HL-60/S4 (cell line): ENCODE measurements at regions not wholly inside any gene's neighbourhood (a gene's known extent, or its start where the extent isn't known, plus 50 kb on each side); places are given as distances from the start of the nearest gene placed in this dataset.

Experiments
- in situ Hi-C: fragments of 300-500 bp; cut with MboI; formaldehyde crosslinking; loops from 2 replicates; pipeline ENCODE4 v1.14.3; 2022; ENCODE audit warnings: low sequenced_read_pairs

- in situ Hi-C loops = no loop called here
These were observed 245.3 kb upstream of the FOXQ1 start for GRCh38 chr6:1066449-1067090.

DNA sequence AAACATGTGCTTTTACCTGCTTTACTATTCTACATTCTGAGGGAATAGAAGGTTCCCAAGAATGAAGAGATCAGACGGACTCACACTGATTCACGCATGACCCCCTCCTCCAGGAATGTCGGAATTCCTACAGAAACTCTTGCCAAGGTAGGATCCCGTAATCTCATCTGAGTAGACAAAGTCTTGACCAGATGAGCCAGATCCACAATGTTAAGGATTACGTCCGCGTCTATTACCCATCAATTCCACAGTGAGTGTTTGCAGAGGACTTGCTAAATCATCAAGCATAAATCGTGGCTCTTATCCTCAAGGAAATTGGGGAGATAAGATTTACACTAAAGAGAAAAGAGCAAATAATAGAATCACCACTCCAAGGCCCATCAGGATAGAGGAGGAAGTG is 245.9 kb upstream of the FOXQ1 start:
- in situ Hi-C loops = no loop called here

GRCh38 chr6:1063671-1064355 is 248.1 kb upstream of the FOXQ1 start:
- in situ Hi-C loops = no loop called here

DNA sequence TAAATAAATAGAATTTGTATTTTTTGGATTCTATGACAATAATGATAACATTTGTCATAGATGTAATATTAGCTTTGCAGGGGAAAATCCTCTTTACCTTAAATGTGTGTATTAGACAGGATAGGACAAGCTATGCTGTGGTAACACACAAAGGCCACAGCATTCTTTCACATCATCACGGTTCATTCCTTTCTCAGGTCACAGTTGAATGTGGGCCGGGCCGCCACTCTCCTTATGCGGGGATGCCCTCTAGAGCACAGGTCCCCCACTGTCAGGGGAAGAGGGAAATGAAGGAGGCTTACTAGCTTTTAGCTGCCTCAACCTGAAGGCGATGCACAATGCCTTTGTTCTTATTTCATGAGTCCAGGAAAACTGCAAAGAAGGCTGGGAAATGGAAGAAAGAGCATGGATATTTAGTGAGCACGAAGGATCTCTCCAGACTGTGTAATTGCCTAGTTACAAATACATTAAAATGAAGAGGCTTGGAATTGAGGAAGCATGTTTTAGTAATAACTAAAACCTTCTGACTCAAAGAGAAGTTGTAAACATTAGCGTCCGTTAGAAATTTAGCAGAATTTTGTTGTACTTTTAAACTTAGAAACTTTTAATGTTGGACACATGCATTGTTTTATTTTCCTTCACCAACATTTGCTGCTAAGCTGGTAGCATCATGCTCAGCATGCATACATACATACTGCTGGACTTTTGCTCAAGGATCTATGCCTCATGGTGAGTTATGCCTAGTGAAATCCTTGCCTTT is 248.9 kb upstream of the FOXQ1 start:
- in situ Hi-C loops = no loop called here

DNA sequence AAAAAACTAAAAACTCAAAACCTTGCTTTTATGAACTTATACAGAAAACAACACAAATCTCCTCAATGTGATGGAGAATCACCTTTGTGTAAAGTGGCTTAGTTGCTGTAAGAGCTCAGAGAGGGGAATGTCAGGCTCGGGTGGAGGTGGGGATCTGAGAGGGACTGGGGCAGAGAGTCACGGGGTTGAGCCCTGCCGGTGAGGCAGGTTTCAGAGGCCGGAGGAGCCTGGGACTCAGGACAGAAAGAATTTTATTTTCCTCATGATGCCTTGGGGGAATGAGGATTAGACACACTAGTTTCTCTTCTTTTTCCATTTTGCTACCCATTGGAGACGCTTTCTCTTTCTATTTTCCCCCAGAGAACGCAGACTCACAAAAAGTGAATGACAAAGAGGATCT is 252.3 kb upstream of the FOXQ1 start:
- in situ Hi-C loops = no loop called here

- in situ Hi-C loops = no loop called here
These were observed 254.3 kb upstream of the FOXQ1 start for GRCh38 chr6:1057490-1058135.

DNA sequence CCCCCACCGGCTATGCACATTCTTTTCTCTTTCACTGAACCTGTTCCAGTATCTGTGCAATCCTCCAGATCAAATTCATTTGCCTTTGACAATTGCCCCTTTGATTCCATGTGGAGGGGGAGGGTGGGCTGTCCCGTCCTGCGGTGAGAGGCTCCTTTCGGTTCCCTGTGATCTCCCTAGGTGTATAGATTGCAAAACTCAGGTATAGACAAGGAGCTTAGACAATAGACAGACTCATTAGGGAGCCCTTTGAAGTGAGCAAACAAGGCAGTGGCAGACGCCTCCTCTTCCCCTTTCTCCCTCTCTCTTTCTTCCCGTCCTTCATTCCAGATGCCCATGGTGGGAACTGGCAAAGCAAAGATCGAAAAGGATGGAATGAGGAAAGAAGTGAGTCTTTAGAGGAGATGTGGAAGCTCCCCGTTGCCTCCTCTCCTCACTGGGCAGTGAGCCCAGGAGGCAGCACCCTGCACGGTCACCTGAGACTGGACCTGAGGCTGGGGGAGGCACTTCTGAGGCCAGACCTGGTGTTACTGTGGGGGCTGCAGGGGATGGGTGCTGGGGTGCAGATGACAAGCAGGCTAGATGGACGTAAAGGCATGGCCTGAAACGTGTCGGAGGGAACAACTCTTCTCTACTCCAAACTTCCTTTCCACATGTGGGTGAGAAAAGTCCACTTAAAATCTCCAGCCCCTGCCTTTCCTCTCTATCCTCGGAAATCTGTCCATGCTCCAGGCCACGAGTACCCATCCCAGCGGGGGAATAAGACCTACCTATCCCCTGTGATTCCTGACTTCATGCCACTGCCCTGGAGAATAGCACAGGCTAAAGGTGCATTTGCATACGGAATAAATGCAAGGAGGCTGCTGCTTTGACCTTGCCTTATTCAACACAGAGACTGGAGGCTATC is 256.6 kb upstream of the FOXQ1 start:
- in situ Hi-C loops = no loop called here

DNA sequence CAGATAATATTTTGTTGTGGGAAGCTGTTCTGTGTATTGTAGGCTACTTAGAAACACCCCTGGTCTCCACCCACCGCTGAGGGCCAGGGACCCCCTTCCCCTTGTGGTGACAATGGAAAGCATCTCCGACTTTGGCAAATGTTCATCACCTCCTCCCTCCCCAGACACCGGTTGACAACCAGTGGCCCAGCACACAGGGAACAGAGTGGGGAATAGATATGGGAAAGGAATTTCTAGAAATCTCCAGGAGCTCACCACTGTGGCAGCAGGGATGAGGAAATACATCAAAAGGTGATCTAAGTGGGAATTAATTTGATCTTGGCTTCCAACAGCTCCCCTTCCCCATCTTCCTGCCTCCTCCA is 257.3 kb upstream of the FOXQ1 start:
- in situ Hi-C loops = no loop called here

GRCh38 chr6:1053586-1053985 is 258.3 kb upstream of the FOXQ1 start:
- in situ Hi-C loops = no loop called here

- in situ Hi-C loops = no loop called here
These were observed 259.6 kb upstream of the FOXQ1 start for GRCh38 chr6:1052262-1052661.

DNA sequence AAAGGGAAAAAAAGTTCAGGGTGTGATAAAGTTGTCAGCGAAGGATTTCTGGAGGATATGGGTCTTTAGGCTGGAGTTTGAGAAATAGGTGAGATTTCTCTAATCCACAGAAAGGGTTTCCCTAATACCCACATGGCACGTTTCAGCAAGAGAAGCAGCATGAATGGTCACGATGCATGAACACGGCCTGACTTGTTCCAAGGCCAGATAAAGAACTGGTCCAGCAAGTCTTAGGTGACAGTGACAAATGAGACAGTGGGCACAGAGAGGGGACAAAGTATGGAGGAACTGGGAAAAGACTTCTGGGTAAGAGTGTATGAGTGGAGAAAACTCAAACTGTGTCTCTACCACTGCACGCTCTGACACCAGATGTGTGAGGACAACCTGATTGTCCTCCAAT is 262.0 kb upstream of the FOXQ1 start:
- in situ Hi-C loops = no loop called here

DNA sequence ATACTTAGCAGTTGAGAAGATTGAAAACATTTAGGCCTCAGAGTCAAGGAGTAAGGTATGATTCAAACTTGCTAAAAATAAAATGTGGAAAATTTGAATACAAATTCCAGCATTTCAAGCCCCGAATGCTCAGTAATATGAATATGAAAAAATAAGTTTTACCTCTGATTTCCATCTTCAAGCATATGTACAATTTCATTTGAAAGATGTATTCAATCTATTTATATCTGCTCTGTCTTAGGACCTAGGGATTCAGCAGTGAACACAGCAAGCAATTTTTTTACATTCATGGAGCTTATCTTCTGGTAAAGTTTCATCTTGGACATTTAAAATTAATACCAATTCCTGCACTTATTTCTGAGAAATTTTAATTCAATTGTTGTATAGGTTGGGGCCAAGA is 262.7 kb upstream of the FOXQ1 start:
- in situ Hi-C loops = no loop called here

GRCh38 chr6:1047981-1048541 is 263.8 kb upstream of the FOXQ1 start:
- in situ Hi-C loops = no loop called here

GRCh38 chr6:1045239-1045638 is 266.7 kb upstream of the FOXQ1 start:
- in situ Hi-C loops = no loop called here

DNA sequence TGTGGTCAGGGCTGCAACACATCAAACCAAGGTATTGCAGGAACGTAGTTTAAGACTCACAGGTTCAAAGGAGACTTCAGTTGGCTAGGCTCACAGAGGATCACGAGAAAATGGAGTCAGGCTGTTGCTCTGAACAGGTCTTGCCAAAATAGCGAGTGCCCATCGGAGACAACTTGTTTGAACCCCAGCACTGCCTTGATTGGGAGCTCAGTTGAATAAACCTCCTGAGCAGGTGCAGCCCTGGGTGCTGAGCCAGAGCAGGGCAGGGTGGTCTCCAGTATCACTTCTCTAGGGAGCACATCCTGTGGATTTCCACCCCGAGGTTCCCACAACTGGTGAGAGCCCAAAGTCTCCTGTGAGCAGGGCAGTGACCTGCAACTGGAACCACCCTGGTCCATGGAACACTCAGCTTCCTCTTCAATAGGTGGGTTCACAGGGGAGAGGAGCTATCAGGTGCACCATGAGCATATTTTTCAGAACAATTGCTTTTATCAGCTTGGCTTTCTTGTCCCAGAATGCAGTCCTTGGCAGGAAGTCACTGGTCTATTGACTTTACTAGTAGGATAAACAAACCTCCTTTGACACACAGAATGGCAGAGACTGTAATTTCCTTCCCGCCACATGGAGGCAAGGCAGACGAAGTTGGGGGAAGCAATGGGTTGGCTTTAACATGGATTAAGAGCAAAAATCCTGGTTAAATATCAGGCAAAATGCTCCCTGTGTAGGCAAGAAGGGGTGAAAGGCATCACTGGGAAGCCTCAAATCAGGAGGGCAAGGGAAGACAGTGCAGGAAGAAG is 267.7 kb upstream of the FOXQ1 start:
- in situ Hi-C loops = no loop called here

- in situ Hi-C loops = no loop called here
These were observed 268.5 kb upstream of the FOXQ1 start for GRCh38 chr6:1043458-1043836.

- in situ Hi-C loops = no loop called here
These were observed 269.1 kb upstream of the FOXQ1 start for GRCh38 chr6:1042583-1043457.

- in situ Hi-C loops = no loop called here
These were observed 271.5 kb upstream of the FOXQ1 start for GRCh38 chr6:1040393-1040792.

GRCh38 chr6:1039746-1040145 is 272.2 kb upstream of the FOXQ1 start:
- in situ Hi-C loops = no loop called here
